Keratinocyte (primary cell): ENCODE measurements at regions not wholly inside any gene's neighbourhood (a gene's known extent, or its start where the extent isn't known, plus 50 kb on each side); places are given as distances from the start of the nearest gene placed in this dataset.
A peak's percentile ranks its signal among the peaks of the same experiment; 100 is the strongest.

Source experiments
- DNase-seq: peaks from one replicate; pipeline ENCODE4 v3.0.0-alpha.2; 2011; ENCODE audit warnings: low read depth, missing footprints, low spot score
- FAIRE-seq: peaks from 2 replicates; lab custom pipeline; 2011; peaks lifted over from hg19 to GRCh38; lab: Jason Lieb, UNC
- H2AFZ ChIP-seq: 2 replicates; pipeline ENCODE4 v1.6.0; 2012; ENCODE audit warnings: low read length, control low read depth, inconsistent platforms; ENCODE audit not compliant: control insufficient read depth
- H3K27ac ChIP-seq: 2 replicates; pipeline ENCODE4 v1.5.1; 2011; ENCODE audit warnings: low read length; ENCODE audit not compliant: control insufficient read depth, insufficient read depth
- H3K27me3 ChIP-seq: 3 replicates; pipeline ENCODE4 v1.6.0; 2011; ENCODE audit warnings: low read length; ENCODE audit not compliant: control insufficient read depth, insufficient read depth; ENCODE audit errors: extremely low read depth
- H3K36me3 ChIP-seq, 2 experiments: 2 replicates in 1 of 2; 3 replicates in 1 of 2; pipeline ENCODE4 v1.5.1; 2011; ENCODE audit warnings: low read length in 2 of 2, mild to moderate bottlenecking in 1 of 2; ENCODE audit not compliant: control insufficient read depth in 2 of 2, insufficient read depth in 2 of 2; ENCODE audit errors: extremely low read depth in 1 of 2
- H3K4me1 ChIP-seq: 3 replicates; pipeline ENCODE4 v1.5.1; 2011; ENCODE audit warnings: low read length; ENCODE audit not compliant: control insufficient read depth, insufficient read depth; ENCODE audit errors: extremely low read depth
- H3K4me2 ChIP-seq: 3 replicates; pipeline ENCODE4 v1.6.0; 2011; ENCODE audit warnings: low read depth, low read length; ENCODE audit not compliant: control insufficient read depth, insufficient read depth; ENCODE audit errors: extremely low read depth
- H3K4me3 ChIP-seq, 3 experiments: fragments of 200-600 bp in 1 of 3; sonication (generic) in 1 of 3; 2 replicates in 2 of 3; 3 replicates in 1 of 3; pipeline ENCODE4 v1.5.1; 2011 to 2016; ENCODE audit warnings: low read length in 3 of 3, mild to moderate bottlenecking in 3 of 3, control low read depth in 2 of 3, inconsistent platforms in 1 of 3, low read depth in 1 of 3, mixed read lengths in 1 of 3, mixed run types in 1 of 3, moderate library complexity in 1 of 3; ENCODE audit not compliant: control insufficient read depth in 2 of 3, insufficient read depth in 2 of 3; ENCODE audit errors: extremely low read depth in 1 of 3
- H3K79me2 ChIP-seq: 2 replicates; pipeline ENCODE4 v1.6.0; 2012; ENCODE audit warnings: low read length; ENCODE audit not compliant: control insufficient read depth, insufficient read depth
- H3K9ac ChIP-seq: 3 replicates; pipeline ENCODE4 v1.6.0; 2011; ENCODE audit warnings: low read length; ENCODE audit not compliant: control insufficient read depth, insufficient read depth; ENCODE audit errors: extremely low read depth
- H3K9me1 ChIP-seq: 3 replicates; pipeline ENCODE4 v1.6.0; 2011; ENCODE audit warnings: low read length; ENCODE audit not compliant: control insufficient read depth, insufficient read depth; ENCODE audit errors: extremely low read depth
- H3K9me3 ChIP-seq: 2 replicates; pipeline ENCODE4 v1.5.1; 2012; ENCODE audit warnings: low read depth, low read length; ENCODE audit not compliant: control insufficient read depth
- H4K20me1 ChIP-seq: 3 replicates; pipeline ENCODE4 v1.6.0; 2011; ENCODE audit warnings: low read length; ENCODE audit not compliant: control insufficient read depth, insufficient read depth; ENCODE audit errors: extremely low read depth
- CTCF ChIP-seq, 3 experiments: IDR thresholded peaks in 1 of 3; conservative IDR thresholded peaks in 1 of 3; optimal IDR thresholded peaks in 1 of 3; 2 replicates in 2 of 3; 3 replicates in 1 of 3; pipeline versions ENCODE3 to v1.5.1; 2011; ENCODE audit warnings: low read length in 3 of 3, mild to moderate bottlenecking in 3 of 3, moderate library complexity in 2 of 3, control low read depth in 1 of 3, inconsistent platforms in 1 of 3; ENCODE audit not compliant: insufficient read depth in 2 of 3; ENCODE audit errors: extremely low read depth in 1 of 3
- EZH2 ChIP-seq: IDR thresholded peaks from one replicate; pipeline ENCODE4 v1.6.1; 2012; ENCODE audit warnings: inconsistent platforms, mild to moderate bottlenecking, low read length, moderate library complexity
- dilution Hi-C: fragments of 300-500 bp; cut with MboI; formaldehyde crosslinking; loops from one replicate; pipeline ENCODE4 v1.7.0; 2020; ENCODE audit warnings: low sequenced_read_pairs; ENCODE audit not compliant: extremely low pct_ligation_motif_present

GRCh38 chr2:120979921-120980320, 244.3 kb downstream of the GLI2 start:
- H3K27ac ChIP-seq = no peak overlapping the region
- no peak overlapping the region for H3K4me3 ChIP-seq
- no peaks in the 10 kb centered on the region for H3K36me3 ChIP-seq
- H3K79me2 ChIP-seq = no peaks in the 10 kb centered on the region
- TF ChIP-seq CTCF (optimal IDR thresholded peaks at IDR 0.05 in 1 of 3, IDR thresholded peaks at IDR 0.05 in 1 of 3, conservative IDR thresholded peaks at IDR 0.05 in 1 of 3; ENCODE audit: extremely low read depth in 1 of 3, insufficient read depth in 2 of 3, low read length in 3 of 3) (no peak), EZH2 (no peak)
- no peaks in the 10 kb centered on the region for H3K27me3 ChIP-seq
- dilution Hi-C loops = no loop called here
- no peak overlapping the region for H3K4me2 ChIP-seq
- H3K9ac ChIP-seq = no peak overlapping the region
- DNase-seq (no peak), FAIRE-seq (peak; percentile 43)
- no peak overlapping the region for H2AFZ ChIP-seq
- peaks cover 9% of the 10 kb centered on the region for H3K4me1 ChIP-seq
- no peaks in the 10 kb centered on the region for H4K20me1 ChIP-seq
- no peaks in the 10 kb centered on the region for H3K9me1 ChIP-seq
- H3K9me3 ChIP-seq = no peaks in the 10 kb centered on the region

GRCh38 chr2:120981443-120981842, 245.8 kb downstream of the GLI2 start:
- no peak for DNase-seq
- Histone ChIP-seq H2AFZ (no peak overlapping the region), H4K20me1 (no peaks in the 10 kb centered on the region), H3K27me3 (no peaks in the 10 kb centered on the region), H3K9ac (no peak overlapping the region), H3K79me2 (no peaks in the 10 kb centered on the region), H3K9me1 (no peaks in the 10 kb centered on the region), H3K27ac (no peak overlapping the region), H3K4me1 (peaks cover 9% of the 10 kb centered on the region), H3K36me3 (no peaks in the 10 kb centered on the region), H3K4me2 (no peak overlapping the region), H3K4me3 (no peak overlapping the region), H3K9me3 (no peaks in the 10 kb centered on the region)
- TF ChIP-seq EZH2 (no peak), CTCF (optimal IDR thresholded peaks at IDR 0.05 in 1 of 3, IDR thresholded peaks at IDR 0.05 in 1 of 3, conservative IDR thresholded peaks at IDR 0.05 in 1 of 3; ENCODE audit: extremely low read depth in 1 of 3, insufficient read depth in 2 of 3, low read length in 3 of 3) (no peak)
- no peak for FAIRE-seq
- dilution Hi-C loops = no loop called here
